WI38 (cell line): ENCODE measurements at regions not wholly inside any gene's neighbourhood (a gene's known extent, or its start where the extent isn't known, plus 50 kb on each side); places are given as distances from the start of the nearest gene placed in this dataset.

Source experiments
- H3K4me3 ChIP-seq: 2 replicates; pipeline ENCODE4 v1.5.1; 2011; ENCODE audit warnings: low read depth, mild to moderate bottlenecking, control low read depth, low read length
- TF ChIP-seq, protein P1 (sequence below): IDR thresholded peaks from 2 replicates; pipeline ENCODE4 v1.5.1; 2012; ENCODE audit warnings: low read depth, mild to moderate bottlenecking, control low read depth, low read length

GRCh38 chr14:98840511-98840910 lies 431.5 kb downstream of the BCL11B start:
- TF ChIP-seq, protein P1, sequence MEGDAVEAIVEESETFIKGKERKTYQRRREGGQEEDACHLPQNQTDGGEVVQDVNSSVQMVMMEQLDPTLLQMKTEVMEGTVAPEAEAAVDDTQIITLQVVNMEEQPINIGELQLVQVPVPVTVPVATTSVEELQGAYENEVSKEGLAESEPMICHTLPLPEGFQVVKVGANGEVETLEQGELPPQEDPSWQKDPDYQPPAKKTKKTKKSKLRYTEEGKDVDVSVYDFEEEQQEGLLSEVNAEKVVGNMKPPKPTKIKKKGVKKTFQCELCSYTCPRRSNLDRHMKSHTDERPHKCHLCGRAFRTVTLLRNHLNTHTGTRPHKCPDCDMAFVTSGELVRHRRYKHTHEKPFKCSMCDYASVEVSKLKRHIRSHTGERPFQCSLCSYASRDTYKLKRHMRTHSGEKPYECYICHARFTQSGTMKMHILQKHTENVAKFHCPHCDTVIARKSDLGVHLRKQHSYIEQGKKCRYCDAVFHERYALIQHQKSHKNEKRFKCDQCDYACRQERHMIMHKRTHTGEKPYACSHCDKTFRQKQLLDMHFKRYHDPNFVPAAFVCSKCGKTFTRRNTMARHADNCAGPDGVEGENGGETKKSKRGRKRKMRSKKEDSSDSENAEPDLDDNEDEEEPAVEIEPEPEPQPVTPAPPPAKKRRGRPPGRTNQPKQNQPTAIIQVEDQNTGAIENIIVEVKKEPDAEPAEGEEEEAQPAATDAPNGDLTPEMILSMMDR: no peak
- H3K4me3 ChIP-seq: no peak overlapping the region

- TF ChIP-seq, protein P1: no peak
- H3K4me3 ChIP-seq: no peak overlapping the region
These were observed 427.5 kb downstream of the BCL11B start for GRCh38 chr14:98844456-98844855.

GRCh38 chr14:98847521-98848468 lies 424.2 kb downstream of the BCL11B start:
- H3K4me3 ChIP-seq: no peak overlapping the region
- TF ChIP-seq, protein P1: no peak

GRCh38 chr14:98853063-98853729 lies 418.8 kb downstream of the BCL11B start:
- no peak overlapping the region for H3K4me3 ChIP-seq
- TF ChIP-seq, protein P1: no peak

DNA sequence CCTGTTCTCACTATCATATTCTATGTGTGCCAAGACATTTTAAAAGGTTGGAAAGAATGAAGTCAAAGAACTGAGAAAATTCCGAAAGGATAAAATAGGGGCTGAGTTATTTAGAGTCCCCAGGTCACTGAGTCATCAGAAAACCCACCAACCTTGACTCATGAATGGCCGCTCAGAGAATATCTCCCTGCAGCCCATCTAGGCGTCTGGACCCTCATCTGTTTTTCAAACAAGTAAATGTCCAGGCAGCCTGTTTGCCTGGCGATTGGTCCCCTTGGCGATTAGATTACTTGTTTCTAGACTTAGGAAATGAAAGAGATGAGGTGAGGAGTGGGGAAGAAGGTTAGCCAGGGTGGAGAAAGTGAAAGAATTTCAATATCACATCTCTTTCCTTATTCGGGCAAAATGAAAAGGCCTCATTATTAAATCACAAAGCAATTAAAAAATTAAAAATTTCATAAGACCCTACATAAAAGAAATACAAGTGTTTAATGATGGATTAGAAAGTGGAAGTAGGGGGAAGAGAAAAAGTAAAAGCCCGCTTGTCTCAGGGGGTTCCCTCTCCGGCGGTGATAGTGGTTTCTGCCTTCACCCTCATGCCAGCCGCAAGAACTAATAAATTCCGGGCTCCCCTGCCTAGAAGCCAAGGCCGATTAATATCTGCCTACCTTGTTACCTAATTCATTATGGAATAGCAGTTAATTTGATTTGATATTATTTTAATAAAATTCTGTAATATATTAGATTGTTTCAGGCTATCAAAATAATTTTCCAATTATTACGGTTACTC lies 415.9 kb downstream of the BCL11B start:
- no peak overlapping the region for H3K4me3 ChIP-seq
- TF ChIP-seq, protein P1: no peak

DNA sequence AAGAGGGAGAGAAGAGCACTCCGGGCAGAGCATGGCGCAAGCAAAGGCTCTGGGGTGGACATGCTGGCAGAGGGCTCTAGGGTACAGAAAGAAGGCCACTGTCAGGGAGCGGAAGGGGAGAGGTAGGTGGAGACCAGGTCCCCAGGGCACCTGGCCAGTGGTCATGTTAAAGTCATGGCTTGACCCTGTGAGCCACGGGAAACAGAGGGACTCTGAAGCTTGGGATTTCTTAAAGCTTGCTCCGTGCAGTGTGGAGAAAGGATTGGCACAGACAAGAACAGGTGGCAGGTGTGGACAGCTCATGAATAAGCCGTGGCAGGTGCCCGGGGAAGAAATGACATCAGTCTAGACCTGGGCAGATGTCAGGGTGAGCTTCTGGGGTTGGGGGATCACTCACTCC lies 413.8 kb downstream of the BCL11B start:
- no peak overlapping the region for H3K4me3 ChIP-seq
- TF ChIP-seq, protein P1: no peak
